Thyroid gland (tissue), 4 donors: ENCODE measurements at regions not wholly inside any gene's neighbourhood (a gene's known extent, or its start where the extent isn't known, plus 50 kb on each side); places are given as distances from the start of the nearest gene placed in this dataset.

Experiments used
- CTCF ChIP-seq, 6 experiments: fragments of 200-600 bp in 3 of 6; fragments of 450-650 bp in 3 of 6; sonication (generic) in 3 of 6; IDR thresholded peaks; one replicate each; pipeline ENCODE4 v1.5.1; 2016 to 2019; ENCODE audit warnings: antibody characterized with exemption in 6 of 6, mild to moderate bottlenecking in 2 of 6, inconsistent platforms in 1 of 6, moderate library complexity in 1 of 6
- POLR2A ChIP-seq, 2 donors: fragments of 450-650 bp; IDR thresholded peaks; one replicate each; pipeline ENCODE4 v1.6.1; 2017; ENCODE audit warnings: antibody characterized with exemption in 2 of 2, mild to moderate bottlenecking in 2 of 2, moderate library complexity in 1 of 2

GRCh38 chr4:177190995-177191580, 118.6 kb upstream of the NEIL3 start:
- TF ChIP-seq CTCF (IDR thresholded peaks at IDR 0.05) (no peak), POLR2A (IDR thresholded peaks at IDR 0.05) (no peak)
